H1 (cell line): ENCODE measurements at regions not wholly inside any gene's neighbourhood (a gene's known extent, or its start where the extent isn't known, plus 50 kb on each side); places are given as distances from the start of the nearest gene placed in this dataset.

Source experiments
- CTCF ChIA-PET: fragments of 300-600 bp; sonication (Branson Sonifier 250); formaldehyde crosslinking; loops from one replicate; lab custom pipeline; 2021; ENCODE audit not compliant: partially characterized antibody; lab: Charles Lee
- POLR2A ChIA-PET: fragments of 300-600 bp; sonication (Branson Sonifier 250); formaldehyde crosslinking; loops from one replicate; lab custom pipeline; 2021; ENCODE audit warnings: inconsistent platforms; ENCODE audit not compliant: partially characterized antibody; lab: Charles Lee
- DNase-seq, 2 experiments: peaks; one replicate each; pipeline versions ENCODE4 v3.0.0 to v3.0.0-alpha.2; 2010 to 2022; ENCODE audit warnings: low spot score in 2 of 2, low read depth in 1 of 2, mixed read lengths in 1 of 2
- FAIRE-seq: peaks from 2 replicates; lab custom pipeline; 2011; peaks lifted over from hg19 to GRCh38; lab: Jason Lieb, UNC
- H2AFZ ChIP-seq: 2 replicates; pipeline ENCODE4 v1.8.1; 2012; ENCODE audit warnings: low read length, inconsistent platforms
- H2AK5ac ChIP-seq: 2 replicates; pipeline ENCODE4 v1.6.1; 2013; ENCODE audit warnings: low read depth, low read length
- H2BK120ac ChIP-seq: replicated peaks from 2 replicates; pipeline ENCODE3; 2013; ENCODE audit warnings: low read depth, low read length, inconsistent platforms
- H2BK12ac ChIP-seq: 2 replicates; pipeline ENCODE4 v1.6.1; 2013; ENCODE audit warnings: low read depth, low read length
- H2BK15ac ChIP-seq: 2 replicates; pipeline ENCODE4 v1.6.1; 2013; ENCODE audit warnings: low read length
- H2BK20ac ChIP-seq: 2 replicates; pipeline ENCODE4 v1.6.1; 2013; ENCODE audit warnings: low read length
- H2BK5ac ChIP-seq: 2 replicates; pipeline ENCODE4 v1.6.1; 2013; ENCODE audit warnings: low read depth, low read length
- H3K14ac ChIP-seq: 2 replicates; pipeline ENCODE4 v1.6.1; 2013; ENCODE audit warnings: inconsistent platforms; ENCODE audit not compliant: insufficient read length
- H3K18ac ChIP-seq: 2 replicates; pipeline ENCODE4 v1.6.1; 2013; ENCODE audit warnings: low read length; ENCODE audit errors: extremely low read depth
- H3K23ac ChIP-seq: 2 replicates; pipeline ENCODE4 v1.6.1; 2013; ENCODE audit warnings: inconsistent platforms; ENCODE audit not compliant: insufficient read length
- H3K23me2 ChIP-seq: 2 replicates; pipeline ENCODE4 v1.6.1; 2013; ENCODE audit warnings: low read depth, low read length
- H3K27ac ChIP-seq: 2 replicates; pipeline ENCODE4 v1.6.1; 2011; ENCODE audit warnings: low read depth, low read length, inconsistent platforms
- H3K27me3 ChIP-seq, 4 experiments: replicated peaks in 1 of 4; 1 replicate in 1 of 4; 2 replicates in 3 of 4; pipeline versions ENCODE4 v1.6.1 to v1.8.1; 2011 to 2013; ENCODE audit warnings: low read length in 3 of 4, mild to moderate bottlenecking in 3 of 4, inconsistent platforms in 2 of 4, mixed read lengths in 2 of 4, moderate library complexity in 1 of 4; ENCODE audit not compliant: control insufficient read depth in 3 of 4, insufficient read depth in 3 of 4; ENCODE audit errors: extremely low read depth in 1 of 4
- H3K36me3 ChIP-seq, 4 experiments: 2 replicates each; pipeline versions ENCODE4 v1.6.1 to v1.8.1; 2011 to 2013; ENCODE audit warnings: mild to moderate bottlenecking in 4 of 4, low read length in 3 of 4, moderate library complexity in 2 of 4, control low read depth in 1 of 4, inconsistent platforms in 1 of 4; ENCODE audit not compliant: insufficient read depth in 4 of 4, control insufficient read depth in 2 of 4
- H3K4ac ChIP-seq: replicated peaks from 2 replicates; pipeline ENCODE3; 2013; ENCODE audit warnings: low read length, low read depth, mixed read lengths, inconsistent platforms; ENCODE audit not compliant: insufficient read length
- H3K4me1 ChIP-seq, 4 experiments: replicated peaks in 1 of 4; 1 replicate in 1 of 4; 2 replicates in 3 of 4; pipeline versions ENCODE4 v1.6.1 to v1.8.1; 2011 to 2013; ENCODE audit warnings: low read length in 3 of 4, inconsistent platforms in 2 of 4, mixed read lengths in 1 of 4; ENCODE audit not compliant: insufficient read depth in 4 of 4, control insufficient read depth in 3 of 4
- H3K4me2 ChIP-seq, 2 experiments: 2 replicates each; pipeline versions ENCODE4 v1.6.1 to v1.8.1; 2011 to 2013; ENCODE audit warnings: low read depth in 2 of 2, low read length in 2 of 2, control low read depth in 1 of 2, inconsistent platforms in 1 of 2, mild to moderate bottlenecking in 1 of 2; ENCODE audit not compliant: insufficient read depth in 1 of 2
- H3K4me3 ChIP-seq, 4 experiments: fragments of 200-600, 300-600 bp in 1 of 4; sonication (generic), shearing (Covaris generic), sonication (Bioruptor Twin) in 1 of 4; 2 replicates each; pipeline versions ENCODE4 v1.5.1 to v1.8.1; 2011 to 2016; ENCODE audit warnings: low read length in 4 of 4, low read depth in 3 of 4, control low read depth in 2 of 4, inconsistent platforms in 2 of 4, mild to moderate bottlenecking in 2 of 4, mixed read lengths in 1 of 4, moderate library complexity in 1 of 4; ENCODE audit not compliant: insufficient read depth in 2 of 4; ENCODE audit errors: extremely low read depth in 1 of 4
- H3K56ac ChIP-seq: replicated peaks from 2 replicates; pipeline ENCODE3; 2013; ENCODE audit warnings: low read depth, mild to moderate bottlenecking, mixed read lengths, low read length, inconsistent platforms; ENCODE audit not compliant: insufficient read length
- H3K79me1 ChIP-seq: 2 replicates; pipeline ENCODE4 v1.6.1; 2013; ENCODE audit warnings: low read depth, low read length, control low read depth
- H3K79me2 ChIP-seq, 2 experiments: 2 replicates each; pipeline versions ENCODE4 v1.6.1 to v1.8.1; 2012 to 2013; ENCODE audit warnings: low read length in 2 of 2, mild to moderate bottlenecking in 2 of 2, inconsistent platforms in 1 of 2; ENCODE audit not compliant: insufficient read depth in 2 of 2, control insufficient read depth in 1 of 2
- H3K9ac ChIP-seq, 4 experiments: replicated peaks in 1 of 4; 1 replicate in 1 of 4; 2 replicates in 3 of 4; pipeline versions ENCODE4 v1.6.1 to v1.8.1; 2011 to 2013; ENCODE audit warnings: low read depth in 3 of 4, low read length in 3 of 4, control low read depth in 2 of 4, mild to moderate bottlenecking in 2 of 4, moderate library complexity in 2 of 4, inconsistent platforms in 1 of 4; ENCODE audit errors: extremely low read depth in 1 of 4
- H3K9me3 ChIP-seq, 2 experiments: 2 replicates each; pipeline versions ENCODE4 v1.6.1 to v1.8.1; 2012 to 2013; ENCODE audit warnings: mild to moderate bottlenecking in 2 of 2, moderate library complexity in 2 of 2, control low read depth in 1 of 2, inconsistent platforms in 1 of 2, low read depth in 1 of 2, low read length in 1 of 2, mixed read lengths in 1 of 2; ENCODE audit not compliant: insufficient read depth in 2 of 2
- H4K20me1 ChIP-seq, 2 experiments: replicated peaks in 1 of 2; 2 replicates each; pipeline versions ENCODE3 to v1.8.1; 2011 to 2013; ENCODE audit warnings: inconsistent platforms in 2 of 2, low read length in 2 of 2, mild to moderate bottlenecking in 1 of 2; ENCODE audit not compliant: insufficient read depth in 2 of 2, control insufficient read depth in 1 of 2
- H4K5ac ChIP-seq: 2 replicates; pipeline ENCODE4 v1.6.1; 2013; ENCODE audit warnings: low read length, low read depth, mixed read lengths, inconsistent platforms; ENCODE audit not compliant: insufficient read length
- H4K8ac ChIP-seq: 2 replicates; pipeline ENCODE4 v1.8.0; 2013; ENCODE audit warnings: mild to moderate bottlenecking, moderate library complexity, low read length, inconsistent platforms; ENCODE audit not compliant: insufficient read depth; ENCODE audit errors: extremely low read depth
- H4K91ac ChIP-seq: replicated peaks from 2 replicates; pipeline ENCODE3; 2013; ENCODE audit warnings: low read length, mixed read lengths, inconsistent platforms; ENCODE audit not compliant: insufficient read length
- KDM4A ChIP-seq: IDR thresholded peaks from one replicate; pipeline ENCODE4 v1.7.1; 2012; ENCODE audit warnings: low read depth, mild to moderate bottlenecking, moderate library complexity, low read length, inconsistent platforms; ENCODE audit not compliant: severe bottlenecking
- SUZ12 ChIP-seq: fragments of 200-600 bp; sonication (generic); IDR thresholded peaks from 2 replicates; pipeline ENCODE4 v1.6.1; 2012; ENCODE audit warnings: mild to moderate bottlenecking, inconsistent platforms, low read length, moderate library complexity, mixed read lengths
- YY1 ChIP-seq: IDR thresholded peaks from 2 replicates; pipeline ENCODE4 v1.6.1; 2011; ENCODE audit warnings: low read depth, mild to moderate bottlenecking, low read length
- WGBS, 2 experiments: shearing (Covaris generic) in 1 of 2; methylation state at CpG; one replicate each; pipeline versions ENCODE4 v1.1.6 to v1.1.7; 2013 to 2015; ENCODE audit warnings: low lambda C conversion rate in 2 of 2, mixed read lengths in 2 of 2, inconsistent platforms in 1 of 2, low coverage in 1 of 2, missing lambda C conversion rate in 1 of 2; ENCODE audit not compliant: insufficient replicate concordance in 2 of 2, insufficient coverage in 1 of 2, insufficient read length in 1 of 2; ENCODE audit errors: extremely low coverage in 1 of 2, missing lambda C conversion rate in 1 of 2; 5-methylcytosine and 5-hydroxymethylcytosine counted together

DNA sequence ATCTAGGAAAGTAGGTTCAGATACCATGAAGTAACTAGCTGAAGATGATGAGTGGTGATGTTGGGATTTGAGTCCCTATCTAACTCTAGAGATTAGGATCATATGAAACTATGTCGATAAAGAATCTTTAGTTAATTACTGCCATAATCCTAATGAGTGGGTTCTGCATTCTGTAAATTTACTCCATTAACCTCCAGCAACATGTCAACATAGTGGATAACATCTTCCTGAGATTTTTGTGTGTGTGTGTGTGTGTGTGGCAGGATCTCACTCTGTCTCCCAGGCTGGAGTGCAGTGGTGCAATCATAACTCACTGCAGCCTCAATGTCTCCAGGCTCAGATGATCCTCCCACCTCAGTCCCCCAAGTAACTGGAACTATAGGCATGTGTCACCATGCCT lies 272.9 kb upstream of the DPH6 start:
- FAIRE-seq (no peak), DNase-seq (no peak)
- Histone ChIP-seq H3K9me3 (no peaks in the 10 kb centered on the region), H4K5ac (no peak overlapping the region), H3K56ac (no peak overlapping the region), H4K8ac (no peak overlapping the region), H3K4ac (no peak overlapping the region), H3K23me2 (no peaks in the 10 kb centered on the region), H3K79me1 (no peaks in the 10 kb centered on the region), H3K18ac (no peak overlapping the region), H3K36me3 (no peaks in the 10 kb centered on the region), H2BK15ac (no peak overlapping the region), H2BK5ac (no peak overlapping the region), H3K9ac (no peak overlapping the region), H3K14ac (no peak overlapping the region), H3K23ac (no peak overlapping the region), H2BK120ac (no peak overlapping the region), H3K4me1 (no peaks in the 10 kb centered on the region), H2BK12ac (no peak overlapping the region), H3K4me3 (no peak overlapping the region), H2AFZ (no peak overlapping the region), H3K79me2 (no peaks in the 10 kb centered on the region), H3K27ac (no peak overlapping the region), H4K20me1 (no peaks in the 10 kb centered on the region), H3K27me3 (no peaks in the 10 kb centered on the region), H4K91ac (no peak overlapping the region), H3K4me2 (no peak overlapping the region), H2AK5ac (no peak overlapping the region), H2BK20ac (no peak overlapping the region)
- ChIA-PET CTCF (no interaction called here), POLR2A (no interaction called here)
- no peak for TF ChIP-seq SUZ12
- TF ChIP-seq KDM4A = no peak
- no peak for TF ChIP-seq YY1
- WGBS, 2 experiments = 88% methylated on average over 1 of the region's 1 CpG; no CpG with 5 or more reads in 1 of the 2 experiments
